HepG2 (cell line): ENCODE measurements at regions not wholly inside any gene's neighbourhood (a gene's known extent, or its start where the extent isn't known, plus 50 kb on each side); places are given as distances from the start of the nearest gene placed in this dataset.

Experiments used
- ATF4 ChIP-seq, 2 experiments: fragments of 450-650 bp in 1 of 2; sonication (generic) in 1 of 2; formaldehyde crosslinking; IDR thresholded peaks; 2 replicates each; pipeline versions ENCODE4 v1.5.0 to v1.8.0; 2020 to 2022; ENCODE audit warnings: mild to moderate bottlenecking in 1 of 2, missing genetic modification reagents in 1 of 2
- DDIT3 ChIP-seq: sonication (generic); formaldehyde crosslinking; IDR thresholded peaks from 2 replicates; pipeline ENCODE4 v1.4.0; 2020; ENCODE audit warnings: mild to moderate bottlenecking, missing genetic modification reagents
- ETV6 ChIP-seq: sonication (generic); formaldehyde crosslinking; conservative IDR thresholded peaks from 2 replicates; pipeline ENCODE4 v1.4.0; 2020; ENCODE audit warnings: missing genetic modification reagents
- FUBP1 ChIP-seq: sonication (generic); formaldehyde crosslinking; IDR thresholded peaks from 2 replicates; pipeline ENCODE4 v1.5.1; 2020; ENCODE audit warnings: missing genetic modification reagents, mild to moderate bottlenecking, borderline replicate concordance
- GABPA ChIP-seq, 2 experiments: IDR thresholded peaks; 2 replicates each; pipeline ENCODE4 v1.6.1; 2011 to 2016; ENCODE audit warnings: low read depth in 2 of 2, low read length in 1 of 2, missing biosample characterization in 1 of 2, missing genetic modification characterization in 1 of 2
- SKIL ChIP-seq: sonication (generic); formaldehyde crosslinking; IDR thresholded peaks from 2 replicates; pipeline ENCODE4 v1.8.0; 2022; ENCODE audit warnings: missing genetic modification reagents, mild to moderate bottlenecking, moderate library complexity, borderline replicate concordance
- SNAPC2 ChIP-seq: sonication (generic); formaldehyde crosslinking; IDR thresholded peaks from 2 replicates; pipeline ENCODE4 v1.8.1; 2022; ENCODE audit warnings: mild to moderate bottlenecking, missing genetic modification reagents
- THYN1 ChIP-seq: sonication (generic); formaldehyde crosslinking; IDR thresholded peaks from 2 replicates; pipeline ENCODE4 v1.8.1; 2023; ENCODE audit warnings: low read depth, mild to moderate bottlenecking, moderate library complexity, missing genetic modification reagents, borderline replicate concordance
- ZBTB26 ChIP-seq: IDR thresholded peaks from 2 replicates; pipeline ENCODE4 v1.6.1; 2016; ENCODE audit warnings: missing compliant biosample characterization, missing genetic modification reagents, borderline replicate concordance
- ZBTB7B ChIP-seq: sonication (generic); formaldehyde crosslinking; IDR thresholded peaks from 2 replicates; pipeline ENCODE4 v1.4.0; 2020; ENCODE audit warnings: missing genetic modification reagents
- ZNF777 ChIP-seq: sonication (generic); formaldehyde crosslinking; IDR thresholded peaks from 2 replicates; pipeline ENCODE4 v1.4.0; 2020; ENCODE audit warnings: missing genetic modification reagents

GRCh38 chr1:244349103-244349531, 102.6 kb downstream of the ADSS2 start:
- TF ChIP-seq ZBTB26 (CRISPR knock-in tag) (no peak), ZNF777 (CRISPR knock-in tag) (no peak), SNAPC2 (CRISPR knock-in tag) (no peak), ZBTB7B (no peak), DDIT3 (no peak), ATF4 (CRISPR knock-in tag; IDR thresholded peaks at IDR 0.05) (no peak), THYN1 (CRISPR knock-in tag) (no peak), ETV6 (CRISPR knock-in tag) (no peak), FUBP1 (CRISPR knock-in tag) (no peak), SKIL (CRISPR knock-in tag) (no peak), GABPA (IDR thresholded peaks at IDR 0.05; ENCODE audit: low read depth, low read length) (no peak), GABPA (CRISPR knock-in tag; IDR thresholded peaks at IDR 0.05; ENCODE audit: low read depth) (no peak)
